GM06990 (cell line): ENCODE measurements at regions not wholly inside any gene's neighbourhood (a gene's known extent, or its start where the extent isn't known, plus 50 kb on each side); places are given as distances from the start of the nearest gene placed in this dataset.

Experiments used
- DNase-seq: peaks from one replicate; pipeline ENCODE4 v3.0.0-alpha.2; 2011; ENCODE audit not compliant: insufficient read length; ENCODE audit errors: extremely low read depth
- H3K27me3 ChIP-seq: replicated peaks from 2 replicates; pipeline ENCODE4 v1.6.0; 2011; ENCODE audit warnings: low read length; ENCODE audit not compliant: control insufficient read depth, insufficient read depth
- H3K36me3 ChIP-seq: 2 replicates; pipeline ENCODE4 v1.5.1; 2011; ENCODE audit warnings: low read length; ENCODE audit not compliant: control insufficient read depth, insufficient read depth
- H3K4me3 ChIP-seq: replicated peaks from 2 replicates; pipeline ENCODE4 v1.5.1; 2011; ENCODE audit warnings: low read depth, mild to moderate bottlenecking, control low read depth, low read length
- TF ChIP-seq, protein P1 (sequence below): IDR thresholded peaks from 2 replicates; pipeline ENCODE4 v1.5.1; 2011; ENCODE audit warnings: low read length, control low read depth, mild to moderate bottlenecking, inconsistent platforms; ENCODE audit not compliant: insufficient read depth, poor library complexity, severe bottlenecking

DNA sequence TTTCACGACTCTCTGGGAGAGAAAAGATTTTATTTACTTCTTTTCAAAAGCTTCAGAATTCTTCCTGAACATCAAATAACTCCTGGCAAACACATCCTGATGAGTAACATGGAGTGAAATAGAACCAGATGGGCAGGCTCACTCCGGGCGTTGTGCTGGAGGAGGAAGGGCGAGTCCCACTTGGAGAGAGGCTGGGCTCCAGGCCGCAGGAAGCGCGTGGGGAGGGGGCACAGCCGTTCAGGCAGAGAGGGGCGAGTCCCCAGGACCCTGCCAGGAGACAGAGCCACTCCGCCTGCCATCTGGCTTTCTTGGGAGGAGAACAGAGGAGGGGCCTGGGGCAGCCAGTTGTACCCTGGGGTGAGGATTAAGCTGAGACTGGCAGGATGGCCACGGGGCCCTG is 265.9 kb upstream of the ZMIZ1 start:
- H3K27me3 ChIP-seq = peaks cover under 1% of the 10 kb centered on the region; the same call in 1 of the 2 replicates
- no peaks in the 10 kb centered on the region for H3K36me3 ChIP-seq
- DNase-seq = no peak
- TF ChIP-seq, protein P1, sequence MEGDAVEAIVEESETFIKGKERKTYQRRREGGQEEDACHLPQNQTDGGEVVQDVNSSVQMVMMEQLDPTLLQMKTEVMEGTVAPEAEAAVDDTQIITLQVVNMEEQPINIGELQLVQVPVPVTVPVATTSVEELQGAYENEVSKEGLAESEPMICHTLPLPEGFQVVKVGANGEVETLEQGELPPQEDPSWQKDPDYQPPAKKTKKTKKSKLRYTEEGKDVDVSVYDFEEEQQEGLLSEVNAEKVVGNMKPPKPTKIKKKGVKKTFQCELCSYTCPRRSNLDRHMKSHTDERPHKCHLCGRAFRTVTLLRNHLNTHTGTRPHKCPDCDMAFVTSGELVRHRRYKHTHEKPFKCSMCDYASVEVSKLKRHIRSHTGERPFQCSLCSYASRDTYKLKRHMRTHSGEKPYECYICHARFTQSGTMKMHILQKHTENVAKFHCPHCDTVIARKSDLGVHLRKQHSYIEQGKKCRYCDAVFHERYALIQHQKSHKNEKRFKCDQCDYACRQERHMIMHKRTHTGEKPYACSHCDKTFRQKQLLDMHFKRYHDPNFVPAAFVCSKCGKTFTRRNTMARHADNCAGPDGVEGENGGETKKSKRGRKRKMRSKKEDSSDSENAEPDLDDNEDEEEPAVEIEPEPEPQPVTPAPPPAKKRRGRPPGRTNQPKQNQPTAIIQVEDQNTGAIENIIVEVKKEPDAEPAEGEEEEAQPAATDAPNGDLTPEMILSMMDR = no peak
- H3K4me3 ChIP-seq = no peak overlapping the region

DNA sequence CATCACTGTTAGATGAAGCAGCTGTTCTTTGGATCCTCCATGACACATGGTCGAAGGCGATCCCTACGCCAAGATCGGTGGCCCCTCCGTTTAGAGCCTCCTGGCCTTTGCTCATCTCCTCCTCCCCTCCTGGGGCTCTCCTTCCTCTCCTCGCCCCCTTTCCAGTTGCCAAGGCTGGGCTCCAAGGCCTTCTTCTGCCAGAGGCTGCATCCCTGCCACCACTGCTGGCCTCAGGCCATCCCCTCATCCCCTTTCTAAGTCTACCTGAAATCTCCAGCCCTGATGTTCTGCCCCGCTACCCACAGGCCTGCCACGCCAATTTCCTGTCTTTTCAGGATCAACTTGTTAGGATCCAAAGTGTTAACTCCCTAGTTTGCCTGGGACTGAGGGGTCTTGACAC is 265.1 kb upstream of the ZMIZ1 start:
- H3K4me3 ChIP-seq = no peak overlapping the region
- peaks cover 2% of the 10 kb centered on the region; the same call in 1 of the 2 replicates for H3K27me3 ChIP-seq
- DNase-seq = no peak
- H3K36me3 ChIP-seq = no peaks in the 10 kb centered on the region
- TF ChIP-seq, protein P1 = no peak

DNA sequence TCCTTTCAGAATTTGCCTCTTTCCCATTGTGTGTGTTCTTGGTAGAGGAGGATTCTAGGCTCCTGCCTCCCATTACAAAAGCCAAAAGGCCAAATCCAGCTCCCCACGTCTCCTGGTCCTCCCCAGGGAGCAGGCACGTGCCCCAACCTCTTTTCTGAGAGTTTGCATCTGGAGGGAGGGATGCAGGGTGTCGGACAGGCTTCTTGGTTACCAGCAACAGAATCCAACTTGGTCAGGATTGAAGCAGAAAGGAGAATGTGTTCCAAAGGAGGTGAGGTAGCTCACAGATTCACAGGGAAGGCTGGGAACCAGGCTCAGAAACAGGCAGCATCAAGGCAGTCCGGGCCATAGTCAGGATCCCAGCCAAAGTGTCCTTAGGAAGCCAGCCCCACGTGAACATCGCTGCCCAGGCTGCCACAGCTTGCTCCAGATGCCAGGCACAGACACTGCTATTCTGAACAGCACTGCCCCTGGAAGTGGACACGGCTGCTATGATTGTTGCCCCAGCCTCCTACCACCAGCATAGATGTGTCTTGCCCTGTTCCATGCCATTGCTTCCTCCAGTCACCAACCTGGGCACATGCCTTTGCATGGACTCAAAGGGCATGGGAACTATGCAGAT is 264.2 kb upstream of the ZMIZ1 start:
- H3K4me3 ChIP-seq = no peak overlapping the region
- TF ChIP-seq, protein P1 = no peak
- no peak for DNase-seq
- peaks cover 2% of the 10 kb centered on the region; the same call in 1 of the 2 replicates for H3K27me3 ChIP-seq
- H3K36me3 ChIP-seq = no peaks in the 10 kb centered on the region

DNA sequence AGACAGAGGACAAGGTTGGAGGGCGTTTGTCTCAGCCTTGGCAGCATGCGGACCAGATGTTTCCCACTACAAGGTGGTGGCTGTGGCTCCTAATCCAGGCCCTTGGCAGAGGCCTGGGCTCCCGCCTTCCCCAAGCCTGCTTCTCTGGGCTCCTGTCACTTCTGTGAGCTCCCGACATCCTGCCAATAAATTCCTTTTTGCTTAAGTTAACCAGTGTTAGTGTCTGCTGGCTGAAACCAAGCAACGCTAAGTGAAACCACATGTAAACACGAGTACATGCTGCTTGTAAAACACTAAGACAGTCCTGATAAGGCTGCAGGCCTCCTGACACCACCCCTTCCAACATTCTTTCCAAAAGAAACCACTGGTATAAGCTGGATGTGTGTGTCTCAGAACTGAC is 263.6 kb upstream of the ZMIZ1 start:
- Histone ChIP-seq H3K4me3 (no peak overlapping the region), H3K27me3 (peaks cover 2% of the 10 kb centered on the region; the same call in 1 of the 2 replicates), H3K36me3 (no peaks in the 10 kb centered on the region)
- no peak for DNase-seq
- TF ChIP-seq, protein P1 = no peak

DNA sequence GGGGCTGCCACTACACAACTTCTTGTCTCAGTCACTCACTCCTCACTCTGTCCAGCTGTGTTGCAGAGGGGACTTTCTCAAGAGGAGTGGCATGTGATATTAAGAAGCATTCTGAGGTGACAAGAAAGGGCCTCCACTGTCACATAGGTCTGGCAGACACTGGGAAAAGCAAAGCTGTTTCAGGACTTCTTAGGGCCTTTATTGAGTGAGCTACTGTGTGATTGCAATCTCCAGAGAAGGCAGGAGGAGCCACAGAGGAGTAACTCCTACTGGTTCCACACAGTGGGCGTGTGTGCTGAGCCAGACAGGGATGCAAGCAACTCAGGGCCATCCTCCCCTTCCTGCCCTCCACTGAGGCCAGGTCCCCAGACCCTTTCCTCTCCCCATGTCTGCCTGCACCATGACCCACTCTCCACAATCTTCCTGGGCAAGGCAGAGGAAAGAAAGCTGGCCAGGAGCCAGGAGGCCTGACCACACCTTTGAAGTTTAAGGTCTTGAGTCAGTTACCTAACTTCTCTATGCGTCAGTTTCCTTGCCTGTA is 262.0 kb upstream of the ZMIZ1 start:
- DNase-seq = no peak
- no peaks in the 10 kb centered on the region for H3K36me3 ChIP-seq
- TF ChIP-seq, protein P1 = no peak
- H3K27me3 ChIP-seq = peaks cover 2% of the 10 kb centered on the region; the same call in 1 of the 2 replicates
- H3K4me3 ChIP-seq = no peak overlapping the region
